ENCODE measurements at regions not wholly inside any gene's neighbourhood (a gene's known extent, or its start where the extent isn't known, plus 50 kb on each side); places are given as distances from the start of the nearest gene placed in this dataset.

GRCh38 chr11:47913529-47914244 lies 65.5 kb upstream of the NUP160 start:
- H3K4me3 ChIP-seq (ENCODE audit: low read depth, low read length): no peak overlapping the region
- H3K79me2 ChIP-seq (ENCODE audit: control insufficient read depth, insufficient read depth, low read length, unreplicated experiment): no peaks in the 10 kb centered on the region
- H3K27ac ChIP-seq (ENCODE audit: low read depth, low read length): no peak overlapping the region
- H3K36me3 ChIP-seq (ENCODE audit: insufficient read depth, low read length): no peaks in the 10 kb centered on the region
- peaks cover 10% of the 10 kb centered on the region for H3K4me1 ChIP-seq (ENCODE audit: control insufficient read depth, insufficient read depth, low read length, unreplicated experiment)
- no peaks in the 10 kb centered on the region for H3K27me3 ChIP-seq (ENCODE audit: insufficient read depth, low read length)
- H2AFZ ChIP-seq (ENCODE audit: low read length, unreplicated experiment): no peak overlapping the region

GRCh38 chr11:47912843-47913437 lies 64.8 kb upstream of the NUP160 start:
- Histone ChIP-seq H2AFZ (ENCODE audit: low read length, unreplicated experiment) (no peak overlapping the region), H3K36me3 (ENCODE audit: insufficient read depth, low read length) (no peaks in the 10 kb centered on the region), H3K27me3 (ENCODE audit: insufficient read depth, low read length) (no peaks in the 10 kb centered on the region), H3K4me1 (ENCODE audit: control insufficient read depth, insufficient read depth, low read length, unreplicated experiment) (peaks cover 10% of the 10 kb centered on the region), H3K4me3 (ENCODE audit: low read depth, low read length) (no peak overlapping the region), H3K27ac (ENCODE audit: low read depth, low read length) (no peak overlapping the region), H3K79me2 (ENCODE audit: control insufficient read depth, insufficient read depth, low read length, unreplicated experiment) (no peaks in the 10 kb centered on the region)

- Histone ChIP-seq H3K36me3 (ENCODE audit: insufficient read depth, low read length) (no peaks in the 10 kb centered on the region), H3K79me2 (ENCODE audit: control insufficient read depth, insufficient read depth, low read length, unreplicated experiment) (no peaks in the 10 kb centered on the region), H3K4me1 (ENCODE audit: control insufficient read depth, insufficient read depth, low read length, unreplicated experiment) (peaks cover 12% of the 10 kb centered on the region), H2AFZ (ENCODE audit: low read length, unreplicated experiment) (no peak overlapping the region), H3K27ac (ENCODE audit: low read depth, low read length) (no peak overlapping the region), H3K4me3 (ENCODE audit: low read depth, low read length) (no peak overlapping the region), H3K27me3 (ENCODE audit: insufficient read depth, low read length) (no peaks in the 10 kb centered on the region)
Measured at GRCh38 chr11:47911149-47911548, 63.0 kb upstream of the NUP160 start.

DNA sequence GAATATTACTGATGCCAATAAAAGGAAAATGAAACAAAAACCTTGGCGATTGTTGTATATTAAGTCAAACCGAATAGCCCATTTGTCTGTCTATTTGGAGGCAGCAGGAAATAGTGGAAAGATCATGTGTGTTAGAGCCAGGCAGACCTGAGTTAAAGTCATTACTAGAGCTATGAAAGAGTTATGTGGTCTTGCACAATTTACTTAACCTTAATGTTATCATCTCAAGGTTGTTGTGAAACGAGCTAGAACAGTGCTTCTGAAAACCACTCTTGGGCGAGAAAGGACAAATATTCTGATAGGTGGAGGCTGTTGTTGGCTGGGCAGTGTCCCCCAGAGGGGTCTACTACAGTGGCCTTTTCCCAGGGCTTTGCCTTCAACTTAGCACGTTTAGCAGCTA lies 60.0 kb upstream of the NUP160 start:
- no peaks in the 10 kb centered on the region for H3K27me3 ChIP-seq (ENCODE audit: insufficient read depth, low read length)
- H2AFZ ChIP-seq (ENCODE audit: low read length, unreplicated experiment): peak overlapping the region; percentile 61
- H3K4me1 ChIP-seq (ENCODE audit: control insufficient read depth, insufficient read depth, low read length, unreplicated experiment): peaks cover 12% of the 10 kb centered on the region
- H3K4me3 ChIP-seq (ENCODE audit: low read depth, low read length): peak overlapping the region; percentile 34
- no peaks in the 10 kb centered on the region for H3K79me2 ChIP-seq (ENCODE audit: control insufficient read depth, insufficient read depth, low read length, unreplicated experiment)
- H3K27ac ChIP-seq (ENCODE audit: low read depth, low read length): peak overlapping the region; percentile 77
- H3K36me3 ChIP-seq (ENCODE audit: insufficient read depth, low read length): no peaks in the 10 kb centered on the region

DNA sequence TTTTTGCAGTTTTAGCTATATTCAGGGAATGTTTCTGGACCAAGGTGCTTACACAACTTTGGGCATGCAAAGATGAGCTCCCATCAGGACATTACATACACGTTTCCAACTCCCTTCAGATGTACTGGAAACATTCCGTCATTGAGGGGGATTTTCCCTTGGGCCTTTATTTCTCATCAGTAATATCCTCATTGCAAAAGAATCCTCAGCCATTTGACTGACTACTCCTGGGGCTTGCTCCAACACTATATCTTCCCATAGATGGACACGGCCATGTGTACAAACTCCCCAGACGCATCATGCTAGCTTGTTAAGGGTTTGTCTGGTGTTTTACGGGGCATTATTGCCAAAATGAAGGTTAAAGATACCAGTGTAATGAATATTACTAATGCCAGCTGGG lies 59.3 kb upstream of the NUP160 start:
- Histone ChIP-seq H3K27me3 (ENCODE audit: insufficient read depth, low read length) (no peaks in the 10 kb centered on the region), H3K27ac (ENCODE audit: low read depth, low read length) (peak overlapping the region; percentile 77), H3K4me1 (ENCODE audit: control insufficient read depth, insufficient read depth, low read length, unreplicated experiment) (peaks cover 12% of the 10 kb centered on the region)

DNA sequence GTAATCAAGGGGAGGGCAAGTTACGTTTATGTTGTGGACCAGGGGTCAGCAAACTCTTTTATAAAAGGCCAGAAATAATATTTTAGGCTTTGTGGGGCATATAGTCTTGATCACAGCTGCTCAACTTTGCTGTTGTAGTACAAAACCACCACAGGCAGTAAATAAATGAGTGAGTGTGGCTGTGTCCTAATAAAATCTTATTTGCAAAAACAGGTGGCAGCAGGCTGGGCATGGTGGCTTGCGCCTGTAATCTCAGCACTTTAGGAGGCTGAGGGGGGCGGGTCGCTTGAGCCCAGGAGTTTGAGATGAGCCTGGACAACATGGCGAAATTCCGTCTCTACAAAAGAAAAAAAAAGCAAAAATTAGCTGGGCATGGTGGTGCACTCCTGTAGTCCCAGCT lies 57.9 kb upstream of the NUP160 start:
- no peaks in the 10 kb centered on the region for H3K36me3 ChIP-seq (ENCODE audit: insufficient read depth, low read length)
- peaks cover 12% of the 10 kb centered on the region for H3K4me1 ChIP-seq (ENCODE audit: control insufficient read depth, insufficient read depth, low read length, unreplicated experiment)
- H3K4me3 ChIP-seq (ENCODE audit: low read depth, low read length): no peak overlapping the region
- no peak overlapping the region for H2AFZ ChIP-seq (ENCODE audit: low read length, unreplicated experiment)
- no peak overlapping the region for H3K27ac ChIP-seq (ENCODE audit: low read depth, low read length)
- no peaks in the 10 kb centered on the region for H3K79me2 ChIP-seq (ENCODE audit: control insufficient read depth, insufficient read depth, low read length, unreplicated experiment)
- no peaks in the 10 kb centered on the region for H3K27me3 ChIP-seq (ENCODE audit: insufficient read depth, low read length)

More for the DNA sequence above, 59.3 kb upstream of the NUP160 start:
- Histone ChIP-seq H3K79me2 (ENCODE audit: control insufficient read depth, insufficient read depth, low read length, unreplicated experiment) (no peaks in the 10 kb centered on the region), H3K36me3 (ENCODE audit: insufficient read depth, low read length) (no peaks in the 10 kb centered on the region), H3K4me3 (ENCODE audit: low read depth, low read length) (no peak overlapping the region), H2AFZ (ENCODE audit: low read length, unreplicated experiment) (peak overlapping the region; percentile 61)

- Histone ChIP-seq H3K4me3 (ENCODE audit: low read depth, low read length) (no peak overlapping the region), H2AFZ (ENCODE audit: low read length, unreplicated experiment) (no peak overlapping the region), H3K27ac (ENCODE audit: low read depth, low read length) (no peak overlapping the region), H3K4me1 (ENCODE audit: control insufficient read depth, insufficient read depth, low read length, unreplicated experiment) (peaks cover 12% of the 10 kb centered on the region), H3K27me3 (ENCODE audit: insufficient read depth, low read length) (no peaks in the 10 kb centered on the region), H3K36me3 (ENCODE audit: insufficient read depth, low read length) (no peaks in the 10 kb centered on the region), H3K79me2 (ENCODE audit: control insufficient read depth, insufficient read depth, low read length, unreplicated experiment) (no peaks in the 10 kb centered on the region)
Measured at GRCh38 chr11:47905358-47906059, 57.4 kb upstream of the NUP160 start.

DNA sequence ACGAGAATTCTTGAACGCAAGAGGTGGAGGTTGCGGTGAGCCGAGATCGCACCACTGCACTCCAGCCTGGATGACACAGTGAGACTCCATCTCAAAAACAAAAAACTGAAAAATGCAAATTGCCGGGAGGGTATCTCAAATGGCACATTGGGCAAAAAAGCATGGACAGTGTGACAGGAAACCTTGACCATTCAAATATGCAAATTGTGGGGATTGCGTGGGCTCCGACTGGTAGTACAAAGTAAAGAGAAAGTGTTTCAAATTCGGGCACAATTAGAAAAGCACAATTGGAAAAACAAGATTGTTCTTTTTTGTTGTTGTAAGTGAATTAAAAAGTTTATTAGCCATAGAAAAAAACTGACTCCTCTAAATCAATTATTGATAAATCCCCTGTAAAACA lies 56.7 kb upstream of the NUP160 start:
- Histone ChIP-seq H3K36me3 (ENCODE audit: insufficient read depth, low read length) (no peaks in the 10 kb centered on the region), H3K27ac (ENCODE audit: low read depth, low read length) (no peak overlapping the region), H3K4me3 (ENCODE audit: low read depth, low read length) (no peak overlapping the region)

DNA sequence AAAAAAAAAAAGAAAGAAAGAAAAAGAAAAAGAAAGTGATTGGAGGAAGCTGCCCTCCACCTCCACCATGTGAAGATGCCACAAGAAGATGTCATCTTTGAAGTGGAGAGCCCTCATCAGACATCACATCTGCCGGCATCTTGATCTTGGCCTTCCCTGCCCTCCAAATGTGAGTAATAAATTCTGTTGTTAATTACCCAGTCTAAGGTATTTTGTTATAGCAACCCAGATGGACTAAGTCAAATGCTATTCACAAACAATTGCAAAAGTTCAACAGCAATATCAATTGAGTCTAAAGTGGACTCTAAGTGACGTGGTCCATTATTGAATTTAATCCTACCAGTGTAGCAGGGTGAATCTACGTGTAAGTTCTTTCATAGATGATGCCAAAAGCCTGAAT lies 55.9 kb upstream of the NUP160 start:
- no peaks in the 10 kb centered on the region for H3K79me2 ChIP-seq (ENCODE audit: control insufficient read depth, insufficient read depth, low read length, unreplicated experiment)
- no peaks in the 10 kb centered on the region for H3K27me3 ChIP-seq (ENCODE audit: insufficient read depth, low read length)
- peaks cover 12% of the 10 kb centered on the region for H3K4me1 ChIP-seq (ENCODE audit: control insufficient read depth, insufficient read depth, low read length, unreplicated experiment)
- no peak overlapping the region for H3K27ac ChIP-seq (ENCODE audit: low read depth, low read length)
- H2AFZ ChIP-seq (ENCODE audit: low read length, unreplicated experiment): no peak overlapping the region
- H3K36me3 ChIP-seq (ENCODE audit: insufficient read depth, low read length): no peaks in the 10 kb centered on the region
- no peak overlapping the region for H3K4me3 ChIP-seq (ENCODE audit: low read depth, low read length)

More for the DNA sequence above, 56.7 kb upstream of the NUP160 start:
- Histone ChIP-seq H3K4me1 (ENCODE audit: control insufficient read depth, insufficient read depth, low read length, unreplicated experiment) (peaks cover 12% of the 10 kb centered on the region), H3K79me2 (ENCODE audit: control insufficient read depth, insufficient read depth, low read length, unreplicated experiment) (no peaks in the 10 kb centered on the region), H3K27me3 (ENCODE audit: insufficient read depth, low read length) (no peaks in the 10 kb centered on the region), H2AFZ (ENCODE audit: low read length, unreplicated experiment) (no peak overlapping the region)

DNA sequence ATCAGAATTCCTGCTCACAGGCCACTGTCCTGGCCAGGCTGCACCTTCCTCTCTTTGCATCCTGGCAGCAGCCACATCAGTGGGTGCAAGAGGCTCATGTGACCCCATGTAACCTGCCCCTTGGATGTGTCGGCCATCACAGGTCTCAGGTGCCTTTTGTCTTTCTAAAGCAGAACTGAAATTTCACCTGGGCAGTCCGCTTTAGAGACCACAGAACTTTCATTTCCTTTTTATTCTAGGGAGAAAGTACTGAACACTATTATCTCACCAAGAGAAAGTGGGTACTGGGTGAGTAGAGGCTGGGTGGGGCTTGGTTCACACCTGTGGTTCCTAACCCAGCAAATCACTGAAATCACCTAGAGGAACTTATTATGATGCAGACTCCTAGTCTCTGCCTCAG lies 51.7 kb upstream of the NUP160 start:
- no peak overlapping the region for H2AFZ ChIP-seq (ENCODE audit: low read length, unreplicated experiment)
- no peaks in the 10 kb centered on the region for H3K79me2 ChIP-seq (ENCODE audit: control insufficient read depth, insufficient read depth, low read length, unreplicated experiment)
- H3K27ac ChIP-seq (ENCODE audit: low read depth, low read length): no peak overlapping the region
- no peaks in the 10 kb centered on the region for H3K27me3 ChIP-seq (ENCODE audit: insufficient read depth, low read length)
- no peaks in the 10 kb centered on the region for H3K36me3 ChIP-seq (ENCODE audit: insufficient read depth, low read length)
- H3K4me1 ChIP-seq (ENCODE audit: control insufficient read depth, insufficient read depth, low read length, unreplicated experiment): no peaks in the 10 kb centered on the region
- no peak overlapping the region for H3K4me3 ChIP-seq (ENCODE audit: low read depth, low read length)

Data from ACC112 (cell line).